Upper lobe of left lung (tissue), 4 donors: ENCODE measurements at regions not wholly inside any gene's neighbourhood (a gene's known extent, or its start where the extent isn't known, plus 50 kb on each side); places are given as distances from the start of the nearest gene placed in this dataset.

Experiments
- CTCF ChIP-seq, 6 experiments: fragments of 450-650 bp in 4 of 6; fragments of 200-600 bp in 2 of 6; sonication (generic) in 2 of 6; IDR thresholded peaks; one replicate each; pipeline ENCODE4 v1.5.1; 2016 to 2019; ENCODE audit warnings: antibody characterized with exemption in 6 of 6
- EP300 ChIP-seq, 4 donors: sonication (generic); formaldehyde crosslinking; IDR thresholded peaks; one replicate each; pipeline ENCODE4 v1.5.1; 2017; ENCODE audit warnings: antibody characterized with exemption in 4 of 4, control low read depth in 2 of 4
- POLR2A ChIP-seq, 4 donors: fragments of 450-650 bp; IDR thresholded peaks; one replicate each; pipeline ENCODE4 v1.5.1; 2016 to 2017; ENCODE audit warnings: antibody characterized with exemption in 4 of 4, mild to moderate bottlenecking in 2 of 4
- POLR2AphosphoS5 ChIP-seq, 2 donors: sonication (generic); formaldehyde crosslinking; IDR thresholded peaks; one replicate each; pipeline ENCODE4 v1.5.1; 2017; ENCODE audit warnings: antibody characterized with exemption in 2 of 2

GRCh38 chr15:87577336-87577735 lies 679.2 kb downstream of the NTRK3 start:
- TF ChIP-seq POLR2A (IDR thresholded peaks at IDR 0.05) (no peak), CTCF (IDR thresholded peaks at IDR 0.05) (no peak), POLR2AphosphoS5 (IDR thresholded peaks at IDR 0.05) (no peak), EP300 (IDR thresholded peaks at IDR 0.05) (no peak)
